ENCODE measurements at regions not wholly inside any gene's neighbourhood (a gene's known extent, or its start where the extent isn't known, plus 50 kb on each side); places are given as distances from the start of the nearest gene placed in this dataset.
"Not testable (repeated sequence)": the region's sequence is repeated elsewhere in the genome, so short reads cannot be mapped to it uniquely, and the experiment has no call there.

DNA sequence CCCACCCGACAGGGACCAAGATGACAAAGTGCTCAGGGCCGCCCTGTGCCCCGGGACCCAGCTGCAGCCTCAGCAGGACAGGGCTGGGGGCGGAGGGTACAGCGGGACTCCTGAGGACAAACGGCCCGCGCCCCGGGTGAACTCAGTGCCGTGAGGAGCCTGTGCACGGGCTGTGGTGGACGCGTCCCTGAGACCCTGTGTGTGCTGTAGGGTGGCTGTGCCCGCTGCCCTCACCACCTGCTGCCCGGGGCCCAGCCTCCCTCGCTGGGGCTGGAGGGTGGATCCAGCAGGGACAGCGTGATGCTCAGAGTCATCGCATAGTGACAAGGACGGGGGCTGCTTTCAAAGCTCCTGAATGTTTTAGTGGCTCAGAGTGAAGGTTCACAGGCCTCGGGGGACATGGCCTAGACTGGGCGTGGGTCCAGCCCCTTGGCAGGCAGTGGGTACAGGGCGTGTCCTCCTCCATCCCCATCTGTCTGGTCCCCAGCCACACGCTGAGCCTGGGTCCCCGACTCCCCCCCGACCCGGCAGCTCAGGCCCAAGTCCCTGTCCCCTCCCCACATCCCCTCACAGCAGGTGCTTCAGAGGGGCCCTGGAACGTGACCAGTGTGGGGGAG lies 172.7 kb downstream of the TMEM121 start:
- H3K4me1 Mint-ChIP-seq = peaks cover 64% of the 10 kb centered on the region

DNA sequence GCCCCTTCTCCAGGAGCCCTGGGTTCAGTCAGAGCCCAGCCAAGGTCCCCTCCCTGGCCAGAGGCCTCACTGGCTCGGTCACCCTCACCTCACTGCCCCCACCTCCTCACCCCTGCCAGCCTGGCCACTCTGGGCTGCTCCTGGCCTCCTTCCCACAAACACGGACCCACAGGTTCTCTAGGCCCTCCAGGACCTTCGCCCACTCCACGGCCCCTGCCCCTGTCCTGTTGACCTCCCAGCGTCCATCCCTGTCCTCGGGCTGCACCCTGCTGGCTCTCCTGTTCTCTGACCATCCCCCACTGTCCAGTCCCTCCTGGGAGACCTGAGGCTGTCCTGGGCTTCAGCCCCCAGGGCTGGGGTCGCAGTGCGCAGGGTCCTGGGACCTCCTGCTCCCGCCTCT lies 173.3 kb downstream of the TMEM121 start:
- POLR2A ChIA-PET = interaction anchor here (1.4 to 2.9 kb wide), 2 partner anchors 10 to 162 kb away, joined by 11 to 19 read pairs; no protein-coding TSS in a partner anchor
- H3K27me3 Mint-ChIP-seq; ATAC-seq (ENCODE audit: low read depth); H3K9me3 Mint-ChIP-seq; CTCF ChIA-PET; intact Hi-C loops (cut with micrococcal nuclease): not testable (repeated sequence)
- peak overlapping the region; percentile 15 for H3K4me3 Mint-ChIP-seq
- peaks cover 16% of the 10 kb centered on the region for H3K36me3 Mint-ChIP-seq (ENCODE audit: low read depth)
- peak overlapping the region; percentile 99 for H3K27ac Mint-ChIP-seq
- DNase-seq = peak; percentile 50
- H3K4me1 Mint-ChIP-seq = peaks cover 58% of the 10 kb centered on the region

More for the DNA sequence above, 172.7 kb downstream of the TMEM121 start:
- peak; percentile 72 for ATAC-seq (ENCODE audit: low read depth)
- H3K27me3 Mint-ChIP-seq; intact Hi-C loops (cut with micrococcal nuclease); H3K4me3 Mint-ChIP-seq; H3K27ac Mint-ChIP-seq; H3K9me3 Mint-ChIP-seq; POLR2A ChIA-PET; CTCF ChIA-PET: not testable (repeated sequence)
- peak; percentile 68 for DNase-seq
- peaks cover 16% of the 10 kb centered on the region for H3K36me3 Mint-ChIP-seq (ENCODE audit: low read depth)

GRCh38 chr14:105700146-105700545 lies 173.8 kb downstream of the TMEM121 start:
- POLR2A ChIA-PET = interaction anchor here (0.6 to 2.9 kb wide), 7 partner anchors 10 to 161 kb away, joined by 3 to 19 read pairs (median 8); no protein-coding TSS in a partner anchor
- Mint-ChIP-seq H3K4me3 (peak overlapping the region; percentile 77), H3K27ac (peak overlapping the region; percentile 99), H3K4me1 (peaks cover 56% of the 10 kb centered on the region), H3K36me3 (ENCODE audit: low read depth) (peaks cover 18% of the 10 kb centered on the region)
- H3K27me3 Mint-ChIP-seq; CTCF ChIA-PET; H3K9me3 Mint-ChIP-seq; ATAC-seq (ENCODE audit: low read depth); intact Hi-C loops (cut with micrococcal nuclease): not testable (repeated sequence)
- peak; percentile 44 for DNase-seq

GRCh38 chr14:105700622-105701288 lies 174.4 kb downstream of the TMEM121 start:
- DNase-seq (peak; percentile 45), ATAC-seq (ENCODE audit: low read depth) (peak; percentile 5)
- ChIA-PET CTCF (no interaction called here), POLR2A (interaction anchor here (0.6 to 2.9 kb wide), 7 partner anchors 9 to 161 kb away, joined by 3 to 19 read pairs (median 8); no protein-coding TSS in a partner anchor)
- Mint-ChIP-seq H3K27ac (peak overlapping the region; percentile 99), H3K36me3 (ENCODE audit: low read depth) (peaks cover 21% of the 10 kb centered on the region), H3K4me1 (peaks cover 58% of the 10 kb centered on the region), H3K9me3 (no peaks in the 10 kb centered on the region), H3K4me3 (peak overlapping the region; percentile 77), H3K27me3 (no peaks in the 10 kb centered on the region)
- TF ChIP-seq, protein P1, sequence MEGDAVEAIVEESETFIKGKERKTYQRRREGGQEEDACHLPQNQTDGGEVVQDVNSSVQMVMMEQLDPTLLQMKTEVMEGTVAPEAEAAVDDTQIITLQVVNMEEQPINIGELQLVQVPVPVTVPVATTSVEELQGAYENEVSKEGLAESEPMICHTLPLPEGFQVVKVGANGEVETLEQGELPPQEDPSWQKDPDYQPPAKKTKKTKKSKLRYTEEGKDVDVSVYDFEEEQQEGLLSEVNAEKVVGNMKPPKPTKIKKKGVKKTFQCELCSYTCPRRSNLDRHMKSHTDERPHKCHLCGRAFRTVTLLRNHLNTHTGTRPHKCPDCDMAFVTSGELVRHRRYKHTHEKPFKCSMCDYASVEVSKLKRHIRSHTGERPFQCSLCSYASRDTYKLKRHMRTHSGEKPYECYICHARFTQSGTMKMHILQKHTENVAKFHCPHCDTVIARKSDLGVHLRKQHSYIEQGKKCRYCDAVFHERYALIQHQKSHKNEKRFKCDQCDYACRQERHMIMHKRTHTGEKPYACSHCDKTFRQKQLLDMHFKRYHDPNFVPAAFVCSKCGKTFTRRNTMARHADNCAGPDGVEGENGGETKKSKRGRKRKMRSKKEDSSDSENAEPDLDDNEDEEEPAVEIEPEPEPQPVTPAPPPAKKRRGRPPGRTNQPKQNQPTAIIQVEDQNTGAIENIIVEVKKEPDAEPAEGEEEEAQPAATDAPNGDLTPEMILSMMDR (IDR thresholded peaks at IDR 0.05) = no peak
- intact Hi-C loops (cut with micrococcal nuclease) = no loop called here

- Mint-ChIP-seq H3K36me3 (ENCODE audit: low read depth) (peaks cover 21% of the 10 kb centered on the region), H3K4me1 (peaks cover 66% of the 10 kb centered on the region), H3K27ac (peak overlapping the region; percentile 99), H3K9me3 (no peaks in the 10 kb centered on the region), H3K4me3 (peak overlapping the region; percentile 39), H3K27me3 (no peaks in the 10 kb centered on the region)
- TF ChIP-seq, protein P1 (IDR thresholded peaks at IDR 0.05) = no peak
- ATAC-seq (ENCODE audit: low read depth) = no peak
- CTCF ChIA-PET = no interaction called here
- intact Hi-C loops (cut with micrococcal nuclease) = no loop called here
- POLR2A ChIA-PET = interaction anchor here (1.2 to 2.9 kb wide), 3 partner anchors 8 to 160 kb away, joined by 3 to 19 read pairs (median 4); no protein-coding TSS in a partner anchor
- DNase-seq = peak; percentile 14
Observed at GRCh38 chr14:105701456-105702274, 175.3 kb downstream of the TMEM121 start.

GRCh38 chr14:105702275-105702817 lies 176.0 kb downstream of the TMEM121 start:
- ATAC-seq (ENCODE audit: low read depth) (no peak), DNase-seq (no peak)
- no peaks in the 10 kb centered on the region for H3K9me3 Mint-ChIP-seq
- peak overlapping the region; percentile 99 for H3K27ac Mint-ChIP-seq
- H3K36me3 Mint-ChIP-seq (ENCODE audit: low read depth) = peaks cover 21% of the 10 kb centered on the region
- ChIA-PET CTCF (no interaction called here), POLR2A (interaction anchor here (1.4 to 2.9 kb wide), 2 partner anchors 8 to 160 kb away, joined by 4 to 19 read pairs; no protein-coding TSS in a partner anchor)
- H3K4me3 Mint-ChIP-seq = no peak overlapping the region
- peaks cover 72% of the 10 kb centered on the region for H3K4me1 Mint-ChIP-seq
- TF ChIP-seq, protein P1 (IDR thresholded peaks at IDR 0.05) = no peak
- intact Hi-C loops (cut with micrococcal nuclease) = no loop called here
- no peaks in the 10 kb centered on the region for H3K27me3 Mint-ChIP-seq

DNA sequence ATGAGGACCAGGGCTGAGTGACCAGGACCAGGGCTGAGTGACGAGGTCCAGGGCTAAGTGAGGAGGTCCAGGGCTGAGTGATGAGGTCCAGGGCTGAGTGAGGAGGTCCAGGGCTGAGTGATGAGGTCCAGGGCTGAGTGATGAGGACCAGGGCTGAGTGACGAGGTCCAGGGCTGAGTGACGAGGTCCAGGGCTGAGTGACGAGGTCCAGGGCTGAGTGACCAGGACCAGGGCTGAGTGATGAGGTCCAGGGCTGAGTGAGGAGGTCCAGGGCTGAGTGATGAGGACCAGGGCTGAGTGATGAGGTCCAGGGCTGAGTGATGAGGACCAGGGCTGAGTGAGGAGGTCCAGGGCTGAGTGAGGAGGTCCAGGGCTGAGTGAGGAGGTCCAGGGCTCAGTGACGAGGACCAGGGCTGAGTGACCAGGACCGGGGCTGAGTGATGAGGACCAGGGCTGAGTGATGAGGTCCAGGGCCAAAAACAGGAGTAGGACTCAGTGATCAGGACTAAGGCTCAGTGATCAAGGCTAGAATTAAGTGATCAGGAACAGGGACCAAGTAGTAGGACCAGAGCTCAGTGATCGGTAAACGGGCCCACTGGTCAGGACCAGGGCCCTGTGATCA lies 176.8 kb downstream of the TMEM121 start:
- ATAC-seq (ENCODE audit: low read depth); CTCF ChIA-PET; H3K27me3 Mint-ChIP-seq; intact Hi-C loops (cut with micrococcal nuclease); POLR2A ChIA-PET; H3K4me3 Mint-ChIP-seq; H3K9me3 Mint-ChIP-seq; DNase-seq: not testable (repeated sequence)
- Mint-ChIP-seq H3K27ac (peak overlapping the region; percentile 99), H3K4me1 (peaks cover 72% of the 10 kb centered on the region), H3K36me3 (ENCODE audit: low read depth) (peaks cover 23% of the 10 kb centered on the region)

DNA sequence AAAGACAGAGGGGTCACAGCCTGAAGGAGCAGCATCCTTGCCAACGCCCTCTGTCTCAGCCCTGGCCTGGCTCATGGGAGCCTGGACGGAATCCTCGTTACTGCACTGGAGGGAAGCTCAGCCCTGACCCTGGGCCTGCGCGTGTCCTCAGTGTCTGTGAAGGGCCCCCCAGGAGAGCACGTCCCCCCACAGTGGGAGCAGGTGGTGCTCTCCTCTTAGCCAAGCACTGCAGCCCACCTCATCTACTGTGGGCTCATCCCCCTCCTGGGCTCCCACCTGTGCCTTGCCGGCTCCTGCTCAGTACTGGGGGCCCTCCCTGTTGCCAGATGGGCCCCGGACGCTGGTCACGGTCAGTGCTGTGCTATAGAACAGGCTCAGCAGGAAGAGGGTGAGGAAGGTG lies 177.7 kb downstream of the TMEM121 start:
- H3K4me3 Mint-ChIP-seq; CTCF ChIA-PET; intact Hi-C loops (cut with micrococcal nuclease); H3K27me3 Mint-ChIP-seq; H3K9me3 Mint-ChIP-seq; POLR2A ChIA-PET; DNase-seq; ATAC-seq (ENCODE audit: low read depth); H3K27ac Mint-ChIP-seq: not testable (repeated sequence)
- peaks cover 77% of the 10 kb centered on the region for H3K4me1 Mint-ChIP-seq
- H3K36me3 Mint-ChIP-seq (ENCODE audit: low read depth) = peaks cover 22% of the 10 kb centered on the region
